ENCODE measurements at regions not wholly inside any gene's neighbourhood (a gene's known extent, or its start where the extent isn't known, plus 50 kb on each side); places are given as distances from the start of the nearest gene placed in this dataset.

GRCh38 chr10:76642358-76642757 lies 995.2 kb downstream of the KCNMA1 start:
- H3K79me2 ChIP-seq (ENCODE audit: insufficient read depth, low read length) = no peaks in the 10 kb centered on the region
- no peaks in the 10 kb centered on the region for H3K36me3 ChIP-seq (ENCODE audit: insufficient read depth, low read length)
- no peak overlapping the region for H3K27ac ChIP-seq (ENCODE audit: low read depth, low read length)
- H3K4me1 ChIP-seq (ENCODE audit: insufficient read depth, low read length) = no peaks in the 10 kb centered on the region
- no peaks in the 10 kb centered on the region for H4K20me1 ChIP-seq (ENCODE audit: insufficient read depth, low read length)
- no peaks in the 10 kb centered on the region for H3K9me3 Mint-ChIP-seq (ENCODE audit: unreplicated experiment)
- no peaks in the 10 kb centered on the region for H3K27me3 ChIP-seq (ENCODE audit: insufficient read depth, low read length)
- DNase-seq (ENCODE audit: low read depth) (no peak), FAIRE-seq (no peak)
- peak overlapping the region; percentile 59 for H3K27ac Mint-ChIP-seq (ENCODE audit: unreplicated experiment)
- TF ChIP-seq EZH2 (IDR thresholded peaks at IDR 0.05; ENCODE audit: insufficient read depth, low read length) (no peak), CTCF (IDR thresholded peaks at IDR 0.05; ENCODE audit: insufficient read depth, low read depth, low read length) (no peak)
- H3K4me3 Mint-ChIP-seq (ENCODE audit: unreplicated experiment) = no peak overlapping the region
- H3K27me3 Mint-ChIP-seq (ENCODE audit: low read depth, unreplicated experiment) = peaks cover 2% of the 10 kb centered on the region
- H3K4me2 ChIP-seq (ENCODE audit: low read length) = no peak overlapping the region
- H3K36me3 Mint-ChIP-seq (ENCODE audit: low read depth, unreplicated experiment) = no peaks in the 10 kb centered on the region
- peaks cover 5% of the 10 kb centered on the region for H3K4me1 Mint-ChIP-seq (ENCODE audit: low read depth, unreplicated experiment)
- no peak overlapping the region for H3K9ac ChIP-seq (ENCODE audit: low read length)
- H3K4me3 ChIP-seq (ENCODE audit: insufficient read depth, low read depth, low read length) = no peak overlapping the region
- H2AFZ ChIP-seq (ENCODE audit: low read depth, low read length) = no peak overlapping the region
- no peaks in the 10 kb centered on the region for H3K9me3 ChIP-seq (ENCODE audit: insufficient read depth, low read depth, low read length)

- Histone ChIP-seq H3K9me3 (ENCODE audit: insufficient read depth, low read depth, low read length) (no peaks in the 10 kb centered on the region), H4K20me1 (ENCODE audit: insufficient read depth, low read length) (no peaks in the 10 kb centered on the region), H3K4me1 (ENCODE audit: insufficient read depth, low read length) (no peaks in the 10 kb centered on the region), H3K9ac (ENCODE audit: low read length) (no peak overlapping the region), H3K4me2 (ENCODE audit: low read length) (no peak overlapping the region), H3K79me2 (ENCODE audit: insufficient read depth, low read length) (no peaks in the 10 kb centered on the region), H3K27me3 (ENCODE audit: insufficient read depth, low read length) (no peaks in the 10 kb centered on the region), H3K27ac (ENCODE audit: low read depth, low read length) (no peak overlapping the region), H3K36me3 (ENCODE audit: insufficient read depth, low read length) (no peaks in the 10 kb centered on the region), H3K4me3 (ENCODE audit: insufficient read depth, low read depth, low read length) (no peak overlapping the region), H2AFZ (ENCODE audit: low read depth, low read length) (no peak overlapping the region)
- Mint-ChIP-seq H3K27me3 (ENCODE audit: low read depth, unreplicated experiment) (peaks cover 2% of the 10 kb centered on the region), H3K36me3 (ENCODE audit: low read depth, unreplicated experiment) (no peaks in the 10 kb centered on the region), H3K4me3 (ENCODE audit: unreplicated experiment) (no peak overlapping the region), H3K27ac (ENCODE audit: unreplicated experiment) (no peak overlapping the region), H3K4me1 (ENCODE audit: low read depth, unreplicated experiment) (peaks cover 5% of the 10 kb centered on the region), H3K9me3 (ENCODE audit: unreplicated experiment) (no peaks in the 10 kb centered on the region)
- TF ChIP-seq EZH2 (IDR thresholded peaks at IDR 0.05; ENCODE audit: insufficient read depth, low read length) (no peak), CTCF (IDR thresholded peaks at IDR 0.05; ENCODE audit: insufficient read depth, low read depth, low read length) (no peak)
- FAIRE-seq = no peak
- DNase-seq (ENCODE audit: low read depth) = no peak
These were observed 996.4 kb downstream of the KCNMA1 start for GRCh38 chr10:76641215-76641614.

GRCh38 chr10:76640806-76641205 lies 996.8 kb downstream of the KCNMA1 start:
- Histone ChIP-seq H3K36me3 (ENCODE audit: insufficient read depth, low read length) (no peaks in the 10 kb centered on the region), H3K4me1 (ENCODE audit: insufficient read depth, low read length) (no peaks in the 10 kb centered on the region), H4K20me1 (ENCODE audit: insufficient read depth, low read length) (no peaks in the 10 kb centered on the region), H2AFZ (ENCODE audit: low read depth, low read length) (no peak overlapping the region), H3K4me3 (ENCODE audit: insufficient read depth, low read depth, low read length) (no peak overlapping the region), H3K79me2 (ENCODE audit: insufficient read depth, low read length) (no peaks in the 10 kb centered on the region), H3K9ac (ENCODE audit: low read length) (no peak overlapping the region), H3K9me3 (ENCODE audit: insufficient read depth, low read depth, low read length) (no peaks in the 10 kb centered on the region), H3K27me3 (ENCODE audit: insufficient read depth, low read length) (no peaks in the 10 kb centered on the region), H3K4me2 (ENCODE audit: low read length) (no peak overlapping the region), H3K27ac (ENCODE audit: low read depth, low read length) (no peak overlapping the region)
- DNase-seq (ENCODE audit: low read depth) (no peak), FAIRE-seq (no peak)
- Mint-ChIP-seq H3K4me3 (ENCODE audit: unreplicated experiment) (no peak overlapping the region), H3K4me1 (ENCODE audit: low read depth, unreplicated experiment) (peaks cover 5% of the 10 kb centered on the region), H3K27me3 (ENCODE audit: low read depth, unreplicated experiment) (peaks cover 2% of the 10 kb centered on the region), H3K36me3 (ENCODE audit: low read depth, unreplicated experiment) (no peaks in the 10 kb centered on the region), H3K9me3 (ENCODE audit: unreplicated experiment) (no peaks in the 10 kb centered on the region), H3K27ac (ENCODE audit: unreplicated experiment) (no peak overlapping the region)
- TF ChIP-seq EZH2 (IDR thresholded peaks at IDR 0.05; ENCODE audit: insufficient read depth, low read length) (no peak), CTCF (IDR thresholded peaks at IDR 0.05; ENCODE audit: insufficient read depth, low read depth, low read length) (no peak)
